H1 (cell line): ENCODE measurements at regions not wholly inside any gene's neighbourhood (a gene's known extent, or its start where the extent isn't known, plus 50 kb on each side); places are given as distances from the start of the nearest gene placed in this dataset.

Source experiments
- CTCF ChIA-PET: fragments of 300-600 bp; sonication (Branson Sonifier 250); formaldehyde crosslinking; loops from one replicate; lab custom pipeline; 2021; ENCODE audit not compliant: partially characterized antibody; lab: Charles Lee
- POLR2A ChIA-PET: fragments of 300-600 bp; sonication (Branson Sonifier 250); formaldehyde crosslinking; loops from one replicate; lab custom pipeline; 2021; ENCODE audit warnings: inconsistent platforms; ENCODE audit not compliant: partially characterized antibody; lab: Charles Lee
- DNase-seq, 2 experiments: peaks; one replicate each; pipeline versions ENCODE4 v3.0.0 to v3.0.0-alpha.2; 2010 to 2022; ENCODE audit warnings: low spot score in 2 of 2, low read depth in 1 of 2, mixed read lengths in 1 of 2
- FAIRE-seq: peaks from 2 replicates; lab custom pipeline; 2011; peaks lifted over from hg19 to GRCh38; lab: Jason Lieb, UNC
- H2AFZ ChIP-seq: 2 replicates; pipeline ENCODE4 v1.8.1; 2012; ENCODE audit warnings: low read length, inconsistent platforms
- H2AK5ac ChIP-seq: 2 replicates; pipeline ENCODE4 v1.6.1; 2013; ENCODE audit warnings: low read depth, low read length
- H2BK120ac ChIP-seq: replicated peaks from 2 replicates; pipeline ENCODE3; 2013; ENCODE audit warnings: low read depth, low read length, inconsistent platforms
- H2BK12ac ChIP-seq: 2 replicates; pipeline ENCODE4 v1.6.1; 2013; ENCODE audit warnings: low read depth, low read length
- H2BK15ac ChIP-seq: 2 replicates; pipeline ENCODE4 v1.6.1; 2013; ENCODE audit warnings: low read length
- H2BK20ac ChIP-seq: 2 replicates; pipeline ENCODE4 v1.6.1; 2013; ENCODE audit warnings: low read length
- H2BK5ac ChIP-seq: 2 replicates; pipeline ENCODE4 v1.6.1; 2013; ENCODE audit warnings: low read depth, low read length
- H3K14ac ChIP-seq: 2 replicates; pipeline ENCODE4 v1.6.1; 2013; ENCODE audit warnings: inconsistent platforms; ENCODE audit not compliant: insufficient read length
- H3K18ac ChIP-seq: 2 replicates; pipeline ENCODE4 v1.6.1; 2013; ENCODE audit warnings: low read length; ENCODE audit errors: extremely low read depth
- H3K23ac ChIP-seq: 2 replicates; pipeline ENCODE4 v1.6.1; 2013; ENCODE audit warnings: inconsistent platforms; ENCODE audit not compliant: insufficient read length
- H3K23me2 ChIP-seq: 2 replicates; pipeline ENCODE4 v1.6.1; 2013; ENCODE audit warnings: low read depth, low read length
- H3K27ac ChIP-seq: 2 replicates; pipeline ENCODE4 v1.6.1; 2011; ENCODE audit warnings: low read depth, low read length, inconsistent platforms
- H3K27me3 ChIP-seq, 4 experiments: replicated peaks in 1 of 4; 1 replicate in 1 of 4; 2 replicates in 3 of 4; pipeline versions ENCODE4 v1.6.1 to v1.8.1; 2011 to 2013; ENCODE audit warnings: low read length in 3 of 4, mild to moderate bottlenecking in 3 of 4, inconsistent platforms in 2 of 4, mixed read lengths in 2 of 4, moderate library complexity in 1 of 4; ENCODE audit not compliant: control insufficient read depth in 3 of 4, insufficient read depth in 3 of 4; ENCODE audit errors: extremely low read depth in 1 of 4
- H3K36me3 ChIP-seq, 4 experiments: 2 replicates each; pipeline versions ENCODE4 v1.6.1 to v1.8.1; 2011 to 2013; ENCODE audit warnings: mild to moderate bottlenecking in 4 of 4, low read length in 3 of 4, moderate library complexity in 2 of 4, control low read depth in 1 of 4, inconsistent platforms in 1 of 4; ENCODE audit not compliant: insufficient read depth in 4 of 4, control insufficient read depth in 2 of 4
- H3K4ac ChIP-seq: replicated peaks from 2 replicates; pipeline ENCODE3; 2013; ENCODE audit warnings: low read length, low read depth, mixed read lengths, inconsistent platforms; ENCODE audit not compliant: insufficient read length
- H3K4me1 ChIP-seq, 4 experiments: replicated peaks in 1 of 4; 1 replicate in 1 of 4; 2 replicates in 3 of 4; pipeline versions ENCODE4 v1.6.1 to v1.8.1; 2011 to 2013; ENCODE audit warnings: low read length in 3 of 4, inconsistent platforms in 2 of 4, mixed read lengths in 1 of 4; ENCODE audit not compliant: insufficient read depth in 4 of 4, control insufficient read depth in 3 of 4
- H3K4me2 ChIP-seq, 2 experiments: 2 replicates each; pipeline versions ENCODE4 v1.6.1 to v1.8.1; 2011 to 2013; ENCODE audit warnings: low read depth in 2 of 2, low read length in 2 of 2, control low read depth in 1 of 2, inconsistent platforms in 1 of 2, mild to moderate bottlenecking in 1 of 2; ENCODE audit not compliant: insufficient read depth in 1 of 2
- H3K4me3 ChIP-seq, 4 experiments: fragments of 200-600, 300-600 bp in 1 of 4; sonication (generic), shearing (Covaris generic), sonication (Bioruptor Twin) in 1 of 4; 2 replicates each; pipeline versions ENCODE4 v1.5.1 to v1.8.1; 2011 to 2016; ENCODE audit warnings: low read length in 4 of 4, low read depth in 3 of 4, control low read depth in 2 of 4, inconsistent platforms in 2 of 4, mild to moderate bottlenecking in 2 of 4, mixed read lengths in 1 of 4, moderate library complexity in 1 of 4; ENCODE audit not compliant: insufficient read depth in 2 of 4; ENCODE audit errors: extremely low read depth in 1 of 4
- H3K56ac ChIP-seq: replicated peaks from 2 replicates; pipeline ENCODE3; 2013; ENCODE audit warnings: low read depth, mild to moderate bottlenecking, mixed read lengths, low read length, inconsistent platforms; ENCODE audit not compliant: insufficient read length
- H3K79me1 ChIP-seq: 2 replicates; pipeline ENCODE4 v1.6.1; 2013; ENCODE audit warnings: low read depth, low read length, control low read depth
- H3K79me2 ChIP-seq, 2 experiments: 2 replicates each; pipeline versions ENCODE4 v1.6.1 to v1.8.1; 2012 to 2013; ENCODE audit warnings: low read length in 2 of 2, mild to moderate bottlenecking in 2 of 2, inconsistent platforms in 1 of 2; ENCODE audit not compliant: insufficient read depth in 2 of 2, control insufficient read depth in 1 of 2
- H3K9ac ChIP-seq, 4 experiments: replicated peaks in 1 of 4; 1 replicate in 1 of 4; 2 replicates in 3 of 4; pipeline versions ENCODE4 v1.6.1 to v1.8.1; 2011 to 2013; ENCODE audit warnings: low read depth in 3 of 4, low read length in 3 of 4, control low read depth in 2 of 4, mild to moderate bottlenecking in 2 of 4, moderate library complexity in 2 of 4, inconsistent platforms in 1 of 4; ENCODE audit errors: extremely low read depth in 1 of 4
- H3K9me3 ChIP-seq, 2 experiments: 2 replicates each; pipeline versions ENCODE4 v1.6.1 to v1.8.1; 2012 to 2013; ENCODE audit warnings: mild to moderate bottlenecking in 2 of 2, moderate library complexity in 2 of 2, control low read depth in 1 of 2, inconsistent platforms in 1 of 2, low read depth in 1 of 2, low read length in 1 of 2, mixed read lengths in 1 of 2; ENCODE audit not compliant: insufficient read depth in 2 of 2
- H4K20me1 ChIP-seq, 2 experiments: replicated peaks in 1 of 2; 2 replicates each; pipeline versions ENCODE3 to v1.8.1; 2011 to 2013; ENCODE audit warnings: inconsistent platforms in 2 of 2, low read length in 2 of 2, mild to moderate bottlenecking in 1 of 2; ENCODE audit not compliant: insufficient read depth in 2 of 2, control insufficient read depth in 1 of 2
- H4K5ac ChIP-seq: 2 replicates; pipeline ENCODE4 v1.6.1; 2013; ENCODE audit warnings: low read length, low read depth, mixed read lengths, inconsistent platforms; ENCODE audit not compliant: insufficient read length
- H4K8ac ChIP-seq: 2 replicates; pipeline ENCODE4 v1.8.0; 2013; ENCODE audit warnings: mild to moderate bottlenecking, moderate library complexity, low read length, inconsistent platforms; ENCODE audit not compliant: insufficient read depth; ENCODE audit errors: extremely low read depth
- H4K91ac ChIP-seq: replicated peaks from 2 replicates; pipeline ENCODE3; 2013; ENCODE audit warnings: low read length, mixed read lengths, inconsistent platforms; ENCODE audit not compliant: insufficient read length
- SRF ChIP-seq: IDR thresholded peaks from 2 replicates; pipeline ENCODE4 v1.6.1; 2011; ENCODE audit warnings: mild to moderate bottlenecking, low read depth, low read length, moderate library complexity
- WGBS, 2 experiments: shearing (Covaris generic) in 1 of 2; methylation state at CpG; one replicate each; pipeline versions ENCODE4 v1.1.6 to v1.1.7; 2013 to 2015; ENCODE audit warnings: low lambda C conversion rate in 2 of 2, mixed read lengths in 2 of 2, inconsistent platforms in 1 of 2, low coverage in 1 of 2, missing lambda C conversion rate in 1 of 2; ENCODE audit not compliant: insufficient replicate concordance in 2 of 2, insufficient coverage in 1 of 2, insufficient read length in 1 of 2; ENCODE audit errors: extremely low coverage in 1 of 2, missing lambda C conversion rate in 1 of 2; 5-methylcytosine and 5-hydroxymethylcytosine counted together

DNA sequence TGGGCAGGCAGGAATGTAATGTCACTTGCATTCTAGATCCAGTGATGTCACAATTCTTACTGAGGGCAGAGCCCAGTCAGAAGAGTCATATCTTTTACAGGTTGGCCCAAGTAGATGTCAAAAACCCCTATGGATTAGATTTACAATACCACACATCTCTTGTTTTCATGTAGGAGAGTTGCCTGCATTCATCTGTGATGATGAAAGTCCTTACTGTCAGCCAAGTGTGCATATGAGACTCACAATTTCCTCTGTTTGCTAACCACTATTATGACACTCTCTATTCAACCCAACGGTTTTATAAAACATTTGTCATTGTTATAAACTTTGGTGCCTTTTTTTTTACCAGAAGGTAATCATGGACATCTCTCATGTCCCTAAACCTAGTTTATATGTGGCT lies 898.8 kb upstream of the AMELY start:
- Histone ChIP-seq H2AFZ (no peak overlapping the region), H3K9ac (no peak overlapping the region), H4K5ac (no peak overlapping the region), H3K36me3 (no peaks in the 10 kb centered on the region), H2BK12ac (no peak overlapping the region), H2BK15ac (no peak overlapping the region), H2BK120ac (no peak overlapping the region), H3K14ac (no peak overlapping the region), H3K27me3 (no peaks in the 10 kb centered on the region), H3K4me3 (no peak overlapping the region), H3K4me1 (no peaks in the 10 kb centered on the region), H3K79me1 (no peaks in the 10 kb centered on the region), H3K18ac (no peak overlapping the region), H2AK5ac (no peak overlapping the region), H2BK20ac (no peak overlapping the region), H4K20me1 (peaks cover 0 to under 1% of the 10 kb centered on the region in 2 experiments), H3K23me2 (no peaks in the 10 kb centered on the region), H4K91ac (no peak overlapping the region), H3K27ac (no peak overlapping the region), H3K23ac (no peak overlapping the region), H3K4me2 (no peak overlapping the region), H4K8ac (no peak overlapping the region), H2BK5ac (no peak overlapping the region), H3K56ac (no peak overlapping the region), H3K79me2 (no peaks in the 10 kb centered on the region), H3K4ac (no peak overlapping the region), H3K9me3 (no peaks in the 10 kb centered on the region)
- no peak for FAIRE-seq
- CTCF ChIA-PET: no interaction called here
- POLR2A ChIA-PET: no interaction called here
- WGBS, 2 experiments: 11% methylated on average over 1 of the region's 1 CpG; no CpG with 5 or more reads in 1 of the 2 experiments
- DNase-seq: no peak
- no peak for TF ChIP-seq SRF
